ENCODE measurements at regions not wholly inside any gene's neighbourhood (a gene's known extent, or its start where the extent isn't known, plus 50 kb on each side); places are given as distances from the start of the nearest gene placed in this dataset.

DNA sequence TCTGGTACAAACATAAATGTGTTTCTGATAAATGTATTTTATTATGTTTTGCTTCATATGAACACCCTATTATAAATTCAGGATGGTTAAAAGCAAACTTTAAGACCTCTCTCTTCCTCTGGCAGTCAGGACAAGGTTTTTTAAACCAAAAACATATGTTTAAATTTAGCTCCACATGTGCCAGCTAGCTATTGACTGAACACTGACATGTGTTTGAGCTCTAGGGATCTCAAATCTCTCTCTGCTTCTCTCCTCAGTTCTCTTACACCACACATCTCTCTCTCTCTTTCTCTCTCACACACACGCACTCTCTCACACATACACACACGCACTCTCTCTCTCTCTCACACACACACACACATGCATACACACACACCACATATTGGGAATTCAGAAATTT, 150.1 kb upstream of the RFX3 start:
- Histone ChIP-seq H3K9me3 (ENCODE audit: control insufficient read depth, insufficient read depth, low read depth, low read length) (no peaks in the 10 kb centered on the region), H3K36me3 (ENCODE audit: control insufficient read depth, insufficient read depth, low read length) (no peaks in the 10 kb centered on the region), H3K4me1 (ENCODE audit: control insufficient read depth, insufficient read depth, low read length) (no peaks in the 10 kb centered on the region), H3K27ac (ENCODE audit: low read length) (no peak overlapping the region), H3K27me3 (ENCODE audit: control insufficient read depth, insufficient read depth, low read length) (no peaks in the 10 kb centered on the region), H3K4me3 (ENCODE audit: low read depth in 2 of 2, low read length in 2 of 2) (no peak overlapping the region)
- TF ChIP-seq, protein P1, sequence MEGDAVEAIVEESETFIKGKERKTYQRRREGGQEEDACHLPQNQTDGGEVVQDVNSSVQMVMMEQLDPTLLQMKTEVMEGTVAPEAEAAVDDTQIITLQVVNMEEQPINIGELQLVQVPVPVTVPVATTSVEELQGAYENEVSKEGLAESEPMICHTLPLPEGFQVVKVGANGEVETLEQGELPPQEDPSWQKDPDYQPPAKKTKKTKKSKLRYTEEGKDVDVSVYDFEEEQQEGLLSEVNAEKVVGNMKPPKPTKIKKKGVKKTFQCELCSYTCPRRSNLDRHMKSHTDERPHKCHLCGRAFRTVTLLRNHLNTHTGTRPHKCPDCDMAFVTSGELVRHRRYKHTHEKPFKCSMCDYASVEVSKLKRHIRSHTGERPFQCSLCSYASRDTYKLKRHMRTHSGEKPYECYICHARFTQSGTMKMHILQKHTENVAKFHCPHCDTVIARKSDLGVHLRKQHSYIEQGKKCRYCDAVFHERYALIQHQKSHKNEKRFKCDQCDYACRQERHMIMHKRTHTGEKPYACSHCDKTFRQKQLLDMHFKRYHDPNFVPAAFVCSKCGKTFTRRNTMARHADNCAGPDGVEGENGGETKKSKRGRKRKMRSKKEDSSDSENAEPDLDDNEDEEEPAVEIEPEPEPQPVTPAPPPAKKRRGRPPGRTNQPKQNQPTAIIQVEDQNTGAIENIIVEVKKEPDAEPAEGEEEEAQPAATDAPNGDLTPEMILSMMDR (IDR thresholded peaks at IDR 0.05) = no peak
- TF ChIP-seq, protein P2, sequence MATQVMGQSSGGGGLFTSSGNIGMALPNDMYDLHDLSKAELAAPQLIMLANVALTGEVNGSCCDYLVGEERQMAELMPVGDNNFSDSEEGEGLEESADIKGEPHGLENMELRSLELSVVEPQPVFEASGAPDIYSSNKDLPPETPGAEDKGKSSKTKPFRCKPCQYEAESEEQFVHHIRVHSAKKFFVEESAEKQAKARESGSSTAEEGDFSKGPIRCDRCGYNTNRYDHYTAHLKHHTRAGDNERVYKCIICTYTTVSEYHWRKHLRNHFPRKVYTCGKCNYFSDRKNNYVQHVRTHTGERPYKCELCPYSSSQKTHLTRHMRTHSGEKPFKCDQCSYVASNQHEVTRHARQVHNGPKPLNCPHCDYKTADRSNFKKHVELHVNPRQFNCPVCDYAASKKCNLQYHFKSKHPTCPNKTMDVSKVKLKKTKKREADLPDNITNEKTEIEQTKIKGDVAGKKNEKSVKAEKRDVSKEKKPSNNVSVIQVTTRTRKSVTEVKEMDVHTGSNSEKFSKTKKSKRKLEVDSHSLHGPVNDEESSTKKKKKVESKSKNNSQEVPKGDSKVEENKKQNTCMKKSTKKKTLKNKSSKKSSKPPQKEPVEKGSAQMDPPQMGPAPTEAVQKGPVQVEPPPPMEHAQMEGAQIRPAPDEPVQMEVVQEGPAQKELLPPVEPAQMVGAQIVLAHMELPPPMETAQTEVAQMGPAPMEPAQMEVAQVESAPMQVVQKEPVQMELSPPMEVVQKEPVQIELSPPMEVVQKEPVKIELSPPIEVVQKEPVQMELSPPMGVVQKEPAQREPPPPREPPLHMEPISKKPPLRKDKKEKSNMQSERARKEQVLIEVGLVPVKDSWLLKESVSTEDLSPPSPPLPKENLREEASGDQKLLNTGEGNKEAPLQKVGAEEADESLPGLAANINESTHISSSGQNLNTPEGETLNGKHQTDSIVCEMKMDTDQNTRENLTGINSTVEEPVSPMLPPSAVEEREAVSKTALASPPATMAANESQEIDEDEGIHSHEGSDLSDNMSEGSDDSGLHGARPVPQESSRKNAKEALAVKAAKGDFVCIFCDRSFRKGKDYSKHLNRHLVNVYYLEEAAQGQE (IDR thresholded peaks at IDR 0.05; ENCODE audit: insufficient read depth in 1 of 2, low read depth in 2 of 2, low read length in 1 of 2) = no peak
- TF ChIP-seq TCF7L2 (IDR thresholded peaks at IDR 0.05; ENCODE audit: low read depth, low read length) (no peak), POLR2AphosphoS5 (IDR thresholded peaks at IDR 0.05; ENCODE audit: low read depth, low read length) (no peak), SIN3A (IDR thresholded peaks at IDR 0.05; ENCODE audit: borderline replicate concordance, insufficient read depth, low read depth, low read length) (no peak)
- ChIA-PET POLR2A (no interaction called here), CTCF (no interaction called here)
- ATAC-seq (no peak), DNase-seq (ENCODE audit: low read depth, low spot score) (no peak)
- intact Hi-C loops (cut with micrococcal nuclease; ENCODE audit: unreplicated experiment) (no loop called here), in situ Hi-C loops (cut with HindIII; ENCODE audit: low pct_unique_long_range_greater_than_20kb, low sequenced_read_pairs) (no loop called here)
- BruUV-seq (replicated peaks) = no TSS peak

DNA sequence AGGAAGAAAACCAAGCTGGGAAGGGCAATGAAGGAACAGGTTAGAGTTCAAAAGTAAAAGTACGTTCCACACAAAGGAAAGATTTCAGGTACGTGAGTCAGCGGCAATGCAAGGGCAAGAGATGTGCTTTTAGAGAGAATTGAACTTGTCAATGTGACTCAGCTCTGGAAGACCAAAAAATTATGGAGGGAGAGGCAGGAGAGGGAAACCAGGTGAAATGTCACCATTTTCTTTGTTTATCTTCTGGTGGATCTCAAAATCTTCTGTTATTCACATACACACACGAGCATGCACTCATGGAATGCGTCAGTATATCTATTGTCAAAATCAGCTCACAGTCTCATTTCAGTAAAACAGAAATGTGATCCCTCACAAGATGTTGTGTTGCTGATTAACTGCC, 148.8 kb upstream of the RFX3 start:
- in situ Hi-C loops (cut with HindIII; ENCODE audit: low pct_unique_long_range_greater_than_20kb, low sequenced_read_pairs) (no loop called here), intact Hi-C loops (cut with micrococcal nuclease; ENCODE audit: unreplicated experiment) (no loop called here)
- H3K4me3 ChIP-seq (ENCODE audit: low read depth in 2 of 2, low read length in 2 of 2) = no peak overlapping the region
- H3K27me3 ChIP-seq (ENCODE audit: control insufficient read depth, insufficient read depth, low read length) = no peaks in the 10 kb centered on the region
- ChIA-PET POLR2A (no interaction called here), CTCF (no interaction called here)
- TF ChIP-seq TCF7L2 (IDR thresholded peaks at IDR 0.05; ENCODE audit: low read depth, low read length) = no peak
- TF ChIP-seq, protein P2 (IDR thresholded peaks at IDR 0.05; ENCODE audit: insufficient read depth in 1 of 2, low read depth in 2 of 2, low read length in 1 of 2) = no peak
- TF ChIP-seq SIN3A (IDR thresholded peaks at IDR 0.05; ENCODE audit: borderline replicate concordance, insufficient read depth, low read depth, low read length) = no peak
- TF ChIP-seq, protein P1 (IDR thresholded peaks at IDR 0.05) = no peak
- TF ChIP-seq POLR2AphosphoS5 (IDR thresholded peaks at IDR 0.05; ENCODE audit: low read depth, low read length) = no peak
- DNase-seq (ENCODE audit: low read depth, low spot score) (no peak), ATAC-seq (no peak)
- no peaks in the 10 kb centered on the region for H3K9me3 ChIP-seq (ENCODE audit: control insufficient read depth, insufficient read depth, low read depth, low read length)
- no TSS peak for BruUV-seq (replicated peaks)
- H3K27ac ChIP-seq (ENCODE audit: low read length) = no peak overlapping the region
- no peaks in the 10 kb centered on the region for H3K36me3 ChIP-seq (ENCODE audit: control insufficient read depth, insufficient read depth, low read length)
- no peaks in the 10 kb centered on the region for H3K4me1 ChIP-seq (ENCODE audit: control insufficient read depth, insufficient read depth, low read length)
